ENCODE measurements at regions not wholly inside any gene's neighbourhood (a gene's known extent, or its start where the extent isn't known, plus 50 kb on each side); places are given as distances from the start of the nearest gene placed in this dataset.

DNA sequence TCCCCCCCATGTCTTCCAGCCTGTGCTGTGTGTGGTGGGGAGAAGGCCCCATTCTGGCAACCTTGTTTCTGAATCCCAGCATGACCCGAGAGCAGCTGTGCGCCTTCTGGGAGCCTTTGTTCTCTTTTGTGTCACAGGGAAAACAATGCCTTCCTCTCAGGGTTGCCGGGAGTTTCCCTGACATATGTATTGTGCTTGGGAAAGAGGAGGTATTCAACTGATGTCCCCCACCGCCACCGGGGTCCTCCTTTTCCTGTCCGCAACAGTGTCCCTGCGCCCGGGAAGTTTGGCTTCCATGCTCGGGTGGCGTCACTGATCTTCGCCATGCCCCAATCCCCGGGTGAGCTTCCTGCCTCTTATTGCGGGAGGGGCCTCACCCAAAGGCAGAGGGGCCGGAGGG, 77.5 kb upstream of the ASB18 start:
- Mint-ChIP-seq H3K27me3 (no peaks in the 10 kb centered on the region), H3K27ac (no peak overlapping the region), H3K4me3 (no peak overlapping the region), H3K4me1 (no peaks in the 10 kb centered on the region), H3K9me3 (no peaks in the 10 kb centered on the region), H3K36me3 (ENCODE audit: low read depth) (no peaks in the 10 kb centered on the region)
- intact Hi-C loops (cut with micrococcal nuclease): no loop called here
- DNase-seq: no peak

DNA sequence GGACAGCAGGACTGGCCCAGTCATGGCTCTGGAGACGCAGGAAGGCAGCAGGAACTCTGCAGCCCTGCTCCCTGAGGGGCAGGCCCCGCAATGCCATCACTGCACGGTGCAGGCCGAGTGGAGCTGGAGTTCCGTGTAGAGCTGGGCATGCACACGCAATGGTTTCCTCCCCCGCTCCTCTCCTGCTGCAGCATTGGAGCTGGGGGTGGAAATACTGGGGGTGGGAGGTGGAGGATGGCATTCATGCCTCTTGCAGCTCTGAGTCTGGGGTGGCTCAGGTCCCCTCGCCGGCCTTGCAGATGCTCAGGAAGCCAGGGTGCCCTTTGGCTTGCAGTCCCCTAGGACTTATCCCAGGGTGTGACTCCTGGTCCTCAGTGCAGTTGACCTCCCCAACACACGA, 78.3 kb upstream of the ASB18 start:
- H3K9me3 Mint-ChIP-seq: no peaks in the 10 kb centered on the region
- H3K4me3 Mint-ChIP-seq: no peak overlapping the region
- intact Hi-C loops (cut with micrococcal nuclease): no loop called here
- H3K4me1 Mint-ChIP-seq: no peaks in the 10 kb centered on the region
- H3K27me3 Mint-ChIP-seq: no peaks in the 10 kb centered on the region
- no peaks in the 10 kb centered on the region for H3K36me3 Mint-ChIP-seq (ENCODE audit: low read depth)
- DNase-seq: no peak
- H3K27ac Mint-ChIP-seq: no peak overlapping the region

DNA sequence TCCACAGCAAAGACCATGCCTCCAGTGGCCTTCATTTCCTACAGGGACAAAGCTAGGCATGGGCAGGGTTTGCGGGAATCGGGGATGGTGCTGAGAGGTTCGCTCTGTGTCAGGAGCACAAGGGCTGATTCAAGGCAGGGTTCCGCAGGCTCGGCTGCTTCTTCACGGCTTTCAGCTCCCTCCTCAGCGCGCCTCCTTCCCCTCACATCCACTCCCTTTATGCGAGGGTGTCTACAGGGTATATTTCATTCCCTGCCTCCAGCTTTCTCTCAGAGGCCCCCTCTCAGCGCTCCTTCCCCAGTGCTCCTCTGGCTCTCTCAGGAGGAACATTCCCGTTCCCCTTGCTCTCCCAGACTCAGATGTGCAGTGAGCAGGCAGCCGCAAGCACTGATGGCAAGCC, 78.7 kb upstream of the ASB18 start:
- no peaks in the 10 kb centered on the region for H3K27me3 Mint-ChIP-seq
- no peaks in the 10 kb centered on the region for H3K36me3 Mint-ChIP-seq (ENCODE audit: low read depth)
- H3K4me1 Mint-ChIP-seq: no peaks in the 10 kb centered on the region
- no peaks in the 10 kb centered on the region for H3K9me3 Mint-ChIP-seq
- intact Hi-C loops (cut with micrococcal nuclease): loop anchor here (1.0 kb wide), 1 partner anchor 729 kb away; no protein-coding TSS in a partner anchor
- H3K27ac Mint-ChIP-seq: no peak overlapping the region
- H3K4me3 Mint-ChIP-seq: no peak overlapping the region
- DNase-seq: no peak

DNA sequence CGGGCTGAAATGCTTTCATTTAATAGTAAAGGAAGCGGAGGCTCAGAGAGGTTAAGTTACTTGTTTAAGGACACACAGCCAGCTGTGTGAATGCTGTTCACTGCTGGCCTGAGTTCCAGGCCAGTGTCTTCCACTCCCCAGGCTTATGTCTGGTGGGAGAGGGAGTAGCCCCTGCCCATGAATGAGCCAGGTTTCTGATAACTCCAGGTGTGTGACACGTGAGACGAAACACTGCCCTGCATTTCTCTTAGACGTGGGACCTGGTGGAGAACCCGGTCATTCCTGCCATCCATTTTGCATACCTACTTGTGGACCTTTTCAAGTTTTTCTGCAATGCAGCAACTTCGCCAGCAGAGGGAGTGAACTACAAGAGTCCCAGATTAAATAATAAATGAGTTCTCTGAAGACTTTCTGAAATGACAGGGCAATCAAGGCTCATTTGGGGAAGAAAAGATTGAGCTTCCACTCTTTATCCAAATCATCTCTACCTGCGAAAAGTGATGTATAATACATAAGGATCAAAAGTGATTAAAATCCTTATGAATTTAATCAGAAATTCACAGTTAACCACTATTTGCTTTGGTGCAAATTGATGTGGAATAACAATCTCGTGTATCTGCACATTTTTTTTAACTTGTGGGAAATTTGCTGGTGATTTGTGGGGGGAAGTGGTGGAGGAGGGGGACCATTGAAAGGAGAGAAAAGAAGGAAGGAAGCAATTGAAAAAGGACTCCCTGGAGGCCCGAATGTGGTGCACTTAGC, 79.4 kb upstream of the ASB18 start:
- Mint-ChIP-seq H3K27me3 (no peaks in the 10 kb centered on the region), H3K9me3 (no peaks in the 10 kb centered on the region), H3K4me1 (no peaks in the 10 kb centered on the region), H3K27ac (no peak overlapping the region), H3K4me3 (no peak overlapping the region), H3K36me3 (ENCODE audit: low read depth) (no peaks in the 10 kb centered on the region)
- intact Hi-C loops (cut with micrococcal nuclease): loop anchor here (1.0 kb wide), 1 partner anchor 729 kb away; no protein-coding TSS in a partner anchor
- DNase-seq: peak; percentile 80

DNA sequence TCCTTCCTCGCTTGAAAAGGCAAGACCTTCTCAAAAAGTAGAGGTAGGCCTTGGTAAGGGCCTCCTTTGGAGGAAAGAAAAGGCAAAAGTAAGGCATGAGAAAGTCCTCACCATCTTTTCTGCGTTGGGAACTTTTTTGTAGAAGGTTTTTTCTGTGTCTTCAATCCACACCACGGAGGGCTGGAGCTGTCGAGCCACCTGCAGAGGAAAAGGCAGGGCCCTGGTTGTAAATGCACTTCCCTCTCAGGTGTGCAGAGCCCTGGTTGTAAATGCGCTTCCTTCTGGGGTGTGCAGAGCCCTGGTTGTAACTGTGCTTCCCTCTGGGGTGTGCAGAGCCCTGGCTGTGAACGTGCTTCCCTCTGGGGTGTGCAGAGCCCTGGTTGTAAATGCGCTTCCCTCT, 80.2 kb upstream of the ASB18 start:
- intact Hi-C loops (cut with micrococcal nuclease): no loop called here
- Mint-ChIP-seq H3K36me3 (ENCODE audit: low read depth) (no peaks in the 10 kb centered on the region), H3K4me1 (no peaks in the 10 kb centered on the region), H3K9me3 (no peaks in the 10 kb centered on the region), H3K4me3 (no peak overlapping the region), H3K27me3 (no peaks in the 10 kb centered on the region), H3K27ac (no peak overlapping the region)
- no peak for DNase-seq

DNA sequence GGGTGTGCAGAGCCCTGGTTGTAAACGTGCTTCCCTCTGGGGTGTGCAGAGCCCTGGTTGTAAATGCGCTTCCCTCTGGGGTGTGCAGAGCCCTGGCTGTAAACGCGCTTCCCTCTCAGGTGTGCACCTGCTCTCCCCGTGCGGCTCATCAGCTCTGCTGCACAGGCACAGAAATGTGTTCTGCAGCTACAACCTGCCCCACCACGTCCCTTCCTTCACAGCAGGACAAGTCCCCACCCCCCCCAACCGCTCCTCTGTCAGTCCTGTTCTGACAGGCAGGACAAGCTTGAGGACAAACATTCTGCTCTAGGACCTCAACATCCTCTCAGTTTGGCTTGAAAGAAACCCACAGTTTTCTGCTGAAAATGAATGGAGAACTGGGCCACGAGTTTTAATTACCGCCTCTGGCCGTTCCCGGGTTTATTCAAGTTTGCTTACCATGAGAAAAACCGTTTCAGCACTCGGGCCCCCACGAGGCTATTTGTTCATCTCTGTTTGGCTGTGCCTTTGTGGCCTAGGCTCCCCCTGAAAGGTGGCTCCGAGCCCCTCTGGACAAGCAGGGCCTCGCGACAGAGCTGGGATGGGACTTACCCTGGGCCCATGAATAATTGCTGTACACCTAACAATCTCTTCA, 81.0 kb upstream of the ASB18 start:
- no peak overlapping the region for H3K4me3 Mint-ChIP-seq
- H3K36me3 Mint-ChIP-seq (ENCODE audit: low read depth): no peaks in the 10 kb centered on the region
- no peaks in the 10 kb centered on the region for H3K27me3 Mint-ChIP-seq
- no peaks in the 10 kb centered on the region for H3K9me3 Mint-ChIP-seq
- no peak for DNase-seq
- intact Hi-C loops (cut with micrococcal nuclease): no loop called here
- H3K27ac Mint-ChIP-seq: no peak overlapping the region
- H3K4me1 Mint-ChIP-seq: no peaks in the 10 kb centered on the region

DNA sequence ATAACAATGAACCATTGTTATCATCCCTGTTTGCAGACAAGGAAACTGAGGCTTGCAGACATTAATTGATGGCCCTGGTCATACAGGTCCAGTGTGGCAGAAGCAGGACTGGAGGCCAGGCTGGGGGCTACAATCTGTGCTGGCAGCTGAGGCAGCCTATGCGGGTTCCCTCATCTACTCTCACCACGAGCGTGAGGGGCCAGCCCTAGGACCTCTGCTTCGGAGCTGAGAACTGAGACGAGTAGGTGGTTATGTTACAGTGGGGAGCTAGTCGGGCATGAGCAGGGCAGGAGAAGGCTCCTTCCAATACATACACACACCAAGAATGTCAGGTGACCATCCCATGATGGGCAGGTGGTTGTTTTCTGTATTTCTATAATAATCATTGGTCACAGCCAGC, 82.2 kb upstream of the ASB18 start:
- H3K4me1 Mint-ChIP-seq: no peaks in the 10 kb centered on the region
- H3K4me3 Mint-ChIP-seq: no peak overlapping the region
- H3K36me3 Mint-ChIP-seq (ENCODE audit: low read depth): no peaks in the 10 kb centered on the region
- H3K9me3 Mint-ChIP-seq: no peaks in the 10 kb centered on the region
- no peaks in the 10 kb centered on the region for H3K27me3 Mint-ChIP-seq
- DNase-seq: no peak
- intact Hi-C loops (cut with micrococcal nuclease): no loop called here
- H3K27ac Mint-ChIP-seq: no peak overlapping the region

DNA sequence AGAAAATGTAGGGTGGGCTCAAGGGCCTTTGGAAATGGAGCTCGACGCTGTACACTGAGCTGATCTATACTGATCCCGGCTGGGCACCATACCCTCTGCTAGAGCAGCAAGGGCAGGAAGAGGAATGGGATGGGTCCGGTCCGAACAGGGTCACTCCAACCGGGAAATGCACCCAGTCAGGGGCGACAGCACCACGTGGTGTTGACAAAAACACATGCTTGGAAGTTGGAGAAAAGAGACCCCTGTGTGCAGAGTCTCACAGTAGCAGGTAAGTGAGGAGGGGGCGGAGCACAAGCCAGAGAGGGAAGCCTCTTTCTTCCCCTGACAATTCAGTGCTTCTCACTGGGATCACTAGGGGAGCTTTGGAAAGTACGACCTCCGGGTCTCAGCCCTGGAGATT, 84.1 kb upstream of the ASB18 start:
- H3K27ac Mint-ChIP-seq: no peak overlapping the region
- no peak overlapping the region for H3K4me3 Mint-ChIP-seq
- no peaks in the 10 kb centered on the region for H3K27me3 Mint-ChIP-seq
- peaks cover 2% of the 10 kb centered on the region for H3K4me1 Mint-ChIP-seq
- intact Hi-C loops (cut with micrococcal nuclease): no loop called here
- no peak for DNase-seq
- no peaks in the 10 kb centered on the region for H3K36me3 Mint-ChIP-seq (ENCODE audit: low read depth)
- H3K9me3 Mint-ChIP-seq: no peaks in the 10 kb centered on the region

DNA sequence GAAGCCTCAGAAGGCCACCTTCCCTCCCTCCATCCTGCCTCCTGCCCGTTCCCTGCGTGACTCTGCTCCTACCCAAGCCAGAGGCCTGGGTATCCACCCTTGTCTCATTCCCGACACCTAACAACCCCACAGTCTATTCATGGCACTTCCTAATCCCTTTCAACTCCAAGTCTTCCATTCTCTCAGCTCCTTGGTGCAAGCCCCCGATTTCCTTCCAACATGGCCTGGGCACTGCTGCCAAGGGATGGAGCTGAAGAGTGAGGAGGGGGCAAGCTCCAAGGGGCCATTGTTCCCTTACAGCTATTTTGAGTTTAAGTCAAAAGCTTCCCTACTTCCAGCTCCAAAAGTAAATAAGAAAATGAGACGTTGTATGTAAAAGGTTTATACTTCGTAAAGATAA, 84.8 kb upstream of the ASB18 start:
- no peaks in the 10 kb centered on the region for H3K36me3 Mint-ChIP-seq (ENCODE audit: low read depth)
- no peak overlapping the region for H3K27ac Mint-ChIP-seq
- no peak overlapping the region for H3K4me3 Mint-ChIP-seq
- H3K27me3 Mint-ChIP-seq: no peaks in the 10 kb centered on the region
- no peaks in the 10 kb centered on the region for H3K9me3 Mint-ChIP-seq
- peaks cover 2% of the 10 kb centered on the region for H3K4me1 Mint-ChIP-seq
- DNase-seq: no peak
- intact Hi-C loops (cut with micrococcal nuclease): no loop called here

DNA sequence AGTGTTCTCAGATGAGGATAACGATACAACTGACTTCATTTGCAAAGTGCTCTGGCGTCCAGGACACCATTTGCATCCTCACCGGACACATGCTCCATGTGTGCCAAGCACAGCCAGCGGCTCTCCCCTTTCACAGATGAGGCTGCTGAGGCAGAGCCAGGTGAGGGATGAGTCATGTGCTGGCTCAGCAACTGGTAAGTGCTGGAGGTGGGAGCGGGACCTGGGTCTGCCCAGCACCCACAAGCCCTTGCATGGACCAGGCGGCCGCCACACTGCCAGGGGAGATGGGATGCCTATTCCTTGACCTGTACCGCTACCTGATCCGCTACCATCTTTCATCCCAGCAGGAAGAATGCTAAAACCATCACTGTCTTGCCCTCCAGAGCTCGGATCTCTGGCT, 86.2 kb upstream of the ASB18 start:
- H3K36me3 Mint-ChIP-seq (ENCODE audit: low read depth): no peaks in the 10 kb centered on the region
- intact Hi-C loops (cut with micrococcal nuclease): loop anchor here (5.0 kb wide), 1 partner anchor 162 kb away; no protein-coding TSS in a partner anchor
- H3K4me1 Mint-ChIP-seq: peaks cover 2% of the 10 kb centered on the region
- no peak overlapping the region for H3K4me3 Mint-ChIP-seq
- H3K27me3 Mint-ChIP-seq: no peaks in the 10 kb centered on the region
- H3K27ac Mint-ChIP-seq: no peak overlapping the region
- DNase-seq: no peak
- H3K9me3 Mint-ChIP-seq: no peaks in the 10 kb centered on the region

DNA sequence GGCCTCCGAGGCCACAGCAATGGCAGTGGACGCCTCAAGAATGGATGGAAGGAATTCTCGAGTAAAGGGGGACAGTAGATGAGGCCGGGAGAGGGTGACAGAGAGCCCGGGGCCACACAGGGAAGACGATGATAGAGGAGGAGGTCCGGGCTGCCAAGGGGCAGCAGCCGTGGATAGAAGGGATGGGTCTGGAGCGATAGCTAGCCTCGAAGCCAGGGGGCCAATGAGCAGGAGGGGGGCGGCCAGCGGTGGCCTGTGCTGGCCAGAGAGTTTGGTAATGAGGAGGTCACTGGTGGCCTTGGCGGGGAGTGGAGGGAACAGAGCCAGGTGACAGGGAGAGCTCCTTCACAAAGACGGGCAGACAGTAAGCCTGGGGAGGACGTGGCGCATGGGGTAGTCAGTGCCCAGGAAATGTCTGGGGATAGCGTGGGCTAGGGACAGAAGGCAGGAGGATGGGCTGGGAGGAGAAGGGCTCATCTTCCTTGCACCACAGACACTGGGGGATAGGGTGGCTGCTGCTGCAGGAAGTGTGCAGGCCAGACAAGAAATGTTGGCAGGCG, 87.8 kb upstream of the ASB18 start:
- H3K9me3 Mint-ChIP-seq: no peaks in the 10 kb centered on the region
- H3K36me3 Mint-ChIP-seq (ENCODE audit: low read depth): no peaks in the 10 kb centered on the region
- H3K27me3 Mint-ChIP-seq: no peaks in the 10 kb centered on the region
- H3K4me3 Mint-ChIP-seq: no peak overlapping the region
- intact Hi-C loops (cut with micrococcal nuclease): loop anchor here (2.0 to 5.0 kb wide), 2 partner anchors 160 to 721 kb away; no protein-coding TSS in a partner anchor
- peaks cover 2% of the 10 kb centered on the region for H3K4me1 Mint-ChIP-seq
- no peak overlapping the region for H3K27ac Mint-ChIP-seq
- no peak for DNase-seq

DNA sequence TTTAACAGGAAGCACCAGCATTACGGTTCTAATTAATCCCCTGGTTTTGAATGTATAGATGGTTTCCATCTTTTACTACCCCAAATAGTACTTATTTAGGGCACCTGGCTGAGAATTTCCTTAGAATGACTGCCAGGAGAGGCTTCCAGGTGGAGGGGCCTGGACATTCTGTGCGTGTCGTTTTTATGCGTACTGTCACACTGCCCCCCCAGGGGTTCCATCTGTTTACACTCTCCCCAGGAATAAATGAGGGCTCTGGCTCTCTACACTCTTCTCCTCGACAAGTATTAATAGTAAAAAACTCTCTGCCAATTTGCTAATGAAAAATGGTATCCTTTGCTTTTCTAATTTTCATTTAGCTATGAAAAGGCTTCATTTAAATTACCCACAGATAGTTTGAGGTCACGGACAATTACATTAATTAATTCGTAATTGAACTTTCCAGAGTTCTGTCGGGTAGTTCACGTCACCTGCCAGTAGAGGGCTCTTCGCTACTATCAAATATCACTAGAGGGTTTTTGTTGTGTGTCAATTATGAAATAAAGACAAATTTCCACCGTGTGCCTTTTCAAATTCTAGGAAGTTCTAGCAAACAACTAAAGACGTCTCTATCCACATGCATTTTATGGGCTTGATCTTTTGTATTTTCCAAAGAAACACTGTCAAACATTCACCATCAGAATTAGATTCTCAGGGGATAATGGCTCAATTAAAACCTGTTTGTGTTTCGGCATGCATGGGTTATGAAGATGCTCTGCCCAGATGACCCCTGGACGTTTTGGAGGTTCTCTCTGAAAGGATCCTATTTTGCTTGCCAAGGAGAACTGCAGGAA, 88.8 kb upstream of the ASB18 start:
- Mint-ChIP-seq H3K9me3 (no peaks in the 10 kb centered on the region), H3K4me3 (no peak overlapping the region), H3K4me1 (peaks cover 2% of the 10 kb centered on the region), H3K27me3 (no peaks in the 10 kb centered on the region), H3K27ac (no peak overlapping the region), H3K36me3 (ENCODE audit: low read depth) (no peaks in the 10 kb centered on the region)
- DNase-seq: peak; percentile 77
- intact Hi-C loops (cut with micrococcal nuclease): loop anchor here (1.0 to 5.0 kb wide), 3 partner anchors 159 to 720 kb away; partner anchors contain the start of gene ACKR3

DNA sequence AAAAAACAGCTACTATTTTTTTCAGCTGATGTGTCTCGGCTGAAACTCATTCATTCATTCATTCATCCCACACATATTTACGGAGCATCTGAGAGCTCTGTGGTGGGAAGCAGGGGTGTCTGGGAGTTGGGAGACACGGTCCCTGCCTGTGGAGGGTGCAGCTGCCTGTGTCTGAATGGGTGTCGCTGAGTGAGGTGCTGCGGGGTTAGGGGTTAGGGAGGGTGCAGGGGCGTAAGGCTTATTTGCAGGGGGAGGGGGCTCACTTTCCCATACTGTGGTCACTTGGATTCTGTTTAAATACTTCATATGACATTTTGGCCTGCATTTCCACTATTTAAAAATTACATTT, 89.4 kb upstream of the ASB18 start:
- no peaks in the 10 kb centered on the region for H3K36me3 Mint-ChIP-seq (ENCODE audit: low read depth)
- peaks cover 2% of the 10 kb centered on the region for H3K4me1 Mint-ChIP-seq
- intact Hi-C loops (cut with micrococcal nuclease): loop anchor here (1.0 to 5.0 kb wide), 3 partner anchors 159 to 719 kb away; partner anchors contain the start of gene ACKR3
- H3K27ac Mint-ChIP-seq: no peak overlapping the region
- no peak overlapping the region for H3K4me3 Mint-ChIP-seq
- H3K9me3 Mint-ChIP-seq: no peaks in the 10 kb centered on the region
- DNase-seq: no peak
- no peaks in the 10 kb centered on the region for H3K27me3 Mint-ChIP-seq
